Liver (tissue), 8 donors: ENCODE measurements at regions not wholly inside any gene's neighbourhood (a gene's known extent, or its start where the extent isn't known, plus 50 kb on each side); places are given as distances from the start of the nearest gene placed in this dataset.

Experiments
- DNase-seq: peaks from one replicate; pipeline ENCODE4 v3.0.0-alpha.2; 2017; ENCODE audit warnings: low spot score
- H3K27ac ChIP-seq, 2 donors: one replicate each; pipeline ENCODE4 v1.7.0; 2013; ENCODE audit warnings: inconsistent platforms in 2 of 2, low read length in 2 of 2, control low read depth in 1 of 2, low read depth in 1 of 2, mild to moderate bottlenecking in 1 of 2
- H3K27me3 ChIP-seq, 4 donors: one replicate each; pipeline versions ENCODE4 v1.6.1 to v1.7.0; 2013; ENCODE audit warnings: low read length in 3 of 4, inconsistent platforms in 1 of 4, mild to moderate bottlenecking in 1 of 4, moderate library complexity in 1 of 4; ENCODE audit not compliant: control insufficient read depth in 4 of 4, insufficient read depth in 4 of 4
- H3K36me3 ChIP-seq, 4 donors: one replicate each; pipeline versions ENCODE4 v1.6.1 to v1.7.0; 2013; ENCODE audit warnings: low read length in 3 of 4, mild to moderate bottlenecking in 3 of 4, low read depth in 1 of 4, moderate library complexity in 1 of 4; ENCODE audit not compliant: control insufficient read depth in 4 of 4, insufficient read depth in 3 of 4
- H3K4me1 ChIP-seq, 4 donors: one replicate each; pipeline versions ENCODE4 v1.6.1 to v1.7.0; 2013; ENCODE audit warnings: low read length in 3 of 4, mild to moderate bottlenecking in 3 of 4, moderate library complexity in 1 of 4; ENCODE audit not compliant: control insufficient read depth in 4 of 4, insufficient read depth in 4 of 4
- H3K4me3 ChIP-seq, 3 donors: one replicate each; pipeline versions ENCODE4 v1.6.1 to v1.7.0; 2013; ENCODE audit warnings: low read length in 3 of 3, control low read depth in 1 of 3, low read depth in 1 of 3, mild to moderate bottlenecking in 1 of 3
- H3K9ac ChIP-seq, 2 donors: one replicate each; pipeline ENCODE4 v1.7.0; 2013; ENCODE audit warnings: low read length in 2 of 2, mild to moderate bottlenecking in 2 of 2, moderate library complexity in 2 of 2, control low read depth in 1 of 2, low read depth in 1 of 2
- H3K9me3 ChIP-seq, 4 donors: one replicate each; pipeline versions ENCODE4 v1.6.1 to v1.7.0; 2013; ENCODE audit warnings: low read length in 3 of 4; ENCODE audit not compliant: control insufficient read depth in 4 of 4
- EGR1 ChIP-seq, 2 donors: IDR thresholded peaks; 2 replicates each; pipeline ENCODE4 v1.6.1; 2016 to 2018; ENCODE audit warnings: antibody characterized with exemption in 2 of 2, low read depth in 2 of 2
- FOXA1 ChIP-seq: IDR thresholded peaks from 2 replicates; pipeline ENCODE4 v1.6.1; 2016; ENCODE audit warnings: antibody characterized with exemption
- FOXA2 ChIP-seq: IDR thresholded peaks from 2 replicates; pipeline ENCODE4 v1.6.1; 2016; ENCODE audit warnings: antibody characterized with exemption
- GABPA ChIP-seq, 2 donors: IDR thresholded peaks in 1 of 2; conservative IDR thresholded peaks in 1 of 2; 2 replicates each; pipeline ENCODE4 v1.6.1; 2016; ENCODE audit warnings: antibody characterized with exemption in 2 of 2, mild to moderate bottlenecking in 1 of 2, moderate library complexity in 1 of 2
- HNF4A ChIP-seq, 2 donors: conservative IDR thresholded peaks; 2 replicates each; pipeline ENCODE4 v1.6.1; 2016; ENCODE audit warnings: antibody characterized with exemption in 2 of 2, mild to moderate bottlenecking in 2 of 2
- JUND ChIP-seq, 2 donors: IDR thresholded peaks; 2 replicates each; pipeline ENCODE4 v1.6.1; 2016; ENCODE audit warnings: antibody characterized with exemption in 2 of 2
- NR2F2 ChIP-seq: IDR thresholded peaks from 2 replicates; pipeline ENCODE4 v1.6.1; 2016; ENCODE audit warnings: antibody characterized with exemption
- RAD21 ChIP-seq, 2 donors: IDR thresholded peaks; 2 replicates each; pipeline ENCODE4 v1.6.1; 2016; ENCODE audit warnings: antibody characterized with exemption in 2 of 2, mild to moderate bottlenecking in 2 of 2
- RXRA ChIP-seq, 2 donors: IDR thresholded peaks; 2 replicates each; pipeline ENCODE4 v1.6.1; 2017 to 2018; ENCODE audit warnings: antibody characterized with exemption in 2 of 2, mild to moderate bottlenecking in 1 of 2
- SP1 ChIP-seq: IDR thresholded peaks from 2 replicates; pipeline ENCODE4 v1.6.1; 2018; ENCODE audit warnings: antibody characterized with exemption, mild to moderate bottlenecking
- TAF1 ChIP-seq: conservative IDR thresholded peaks from 2 replicates; pipeline ENCODE4 v1.6.1; 2016; ENCODE audit warnings: antibody characterized with exemption, mild to moderate bottlenecking
- YY1 ChIP-seq: IDR thresholded peaks from 2 replicates; pipeline ENCODE4 v1.6.1; 2016; ENCODE audit warnings: antibody characterized with exemption, mild to moderate bottlenecking
- WGBS: extraction: QIAGEN DNeasy Blood & Tissue Kit; methylation state at CpG from one replicate; pipeline ENCODE4 v1.1.7; 2013; 5-methylcytosine and 5-hydroxymethylcytosine counted together
- TF ChIP-seq, protein P1 (sequence below): IDR thresholded peaks from 2 replicates; pipeline ENCODE4 v1.6.1; 2016; ENCODE audit warnings: antibody characterized with exemption, mild to moderate bottlenecking
- TF ChIP-seq, protein P2 (sequence below): fragments of 150-350 bp; IDR thresholded peaks from 2 replicates; pipeline ENCODE4 v1.5.1; 2017; ENCODE audit warnings: improper control_type of control experiment, low read depth, low read length; ENCODE audit not compliant: missing input control
- TF ChIP-seq, protein P3 (sequence below): IDR thresholded peaks from 2 replicates; pipeline ENCODE4 v1.6.1; 2016; ENCODE audit warnings: antibody characterized with exemption
- TF ChIP-seq, protein P4 (sequence below): IDR thresholded peaks from 2 replicates; pipeline ENCODE4 v1.6.1; 2016; ENCODE audit warnings: antibody characterized with exemption
- donor health status: healthy.
- donor health status: healthy.
- donor health status: healthy.
- donor health status: healthy.
- donor health status: healthy.

DNA sequence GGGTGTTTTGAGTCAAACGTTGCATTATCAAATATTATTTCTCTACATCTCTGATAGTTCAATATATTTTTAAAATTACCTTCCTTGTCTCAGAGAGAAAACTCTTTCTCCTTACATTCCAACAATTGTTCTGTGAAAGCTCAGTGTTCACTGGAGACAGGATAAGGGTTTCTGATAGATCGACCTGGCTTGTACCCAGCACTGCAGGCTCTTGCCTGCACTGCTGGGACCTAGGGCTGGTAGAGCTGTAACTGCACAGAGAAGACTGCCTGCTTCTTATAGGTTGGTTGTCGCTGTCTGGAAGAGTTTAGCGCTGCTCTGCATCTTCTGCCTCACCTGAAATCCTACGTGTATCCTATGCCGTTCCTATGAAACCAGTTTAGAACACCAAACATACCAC lies 249.9 kb upstream of the LRTM1 start:
- Histone ChIP-seq H3K4me1 (no peaks in the 10 kb centered on the region), H3K9me3 (peaks cover 0 to 3% (median 1%) of the 10 kb centered on the region in 4 donors), H3K36me3 (no peaks in the 10 kb centered on the region), H3K27me3 (peaks cover 0 to 15% (median 2%) of the 10 kb centered on the region in 4 donors), H3K4me3 (no peak overlapping the region), H3K9ac (no peak overlapping the region), H3K27ac (no peak overlapping the region)
- WGBS = 55% methylated on average over 6 of the region's 6 CpGs
- TF ChIP-seq EGR1 (IDR thresholded peaks at IDR 0.05; ENCODE audit: low read depth in 2 of 2) (no peak), SP1 (no peak), RAD21 (IDR thresholded peaks at IDR 0.05) (no peak), JUND (IDR thresholded peaks at IDR 0.05) (no peak), GABPA (IDR thresholded peaks at IDR 0.05 in 1 of 2, conservative IDR thresholded peaks at IDR 0.05 in 1 of 2) (no peak), YY1 (no peak)
- TF ChIP-seq, protein P1, sequence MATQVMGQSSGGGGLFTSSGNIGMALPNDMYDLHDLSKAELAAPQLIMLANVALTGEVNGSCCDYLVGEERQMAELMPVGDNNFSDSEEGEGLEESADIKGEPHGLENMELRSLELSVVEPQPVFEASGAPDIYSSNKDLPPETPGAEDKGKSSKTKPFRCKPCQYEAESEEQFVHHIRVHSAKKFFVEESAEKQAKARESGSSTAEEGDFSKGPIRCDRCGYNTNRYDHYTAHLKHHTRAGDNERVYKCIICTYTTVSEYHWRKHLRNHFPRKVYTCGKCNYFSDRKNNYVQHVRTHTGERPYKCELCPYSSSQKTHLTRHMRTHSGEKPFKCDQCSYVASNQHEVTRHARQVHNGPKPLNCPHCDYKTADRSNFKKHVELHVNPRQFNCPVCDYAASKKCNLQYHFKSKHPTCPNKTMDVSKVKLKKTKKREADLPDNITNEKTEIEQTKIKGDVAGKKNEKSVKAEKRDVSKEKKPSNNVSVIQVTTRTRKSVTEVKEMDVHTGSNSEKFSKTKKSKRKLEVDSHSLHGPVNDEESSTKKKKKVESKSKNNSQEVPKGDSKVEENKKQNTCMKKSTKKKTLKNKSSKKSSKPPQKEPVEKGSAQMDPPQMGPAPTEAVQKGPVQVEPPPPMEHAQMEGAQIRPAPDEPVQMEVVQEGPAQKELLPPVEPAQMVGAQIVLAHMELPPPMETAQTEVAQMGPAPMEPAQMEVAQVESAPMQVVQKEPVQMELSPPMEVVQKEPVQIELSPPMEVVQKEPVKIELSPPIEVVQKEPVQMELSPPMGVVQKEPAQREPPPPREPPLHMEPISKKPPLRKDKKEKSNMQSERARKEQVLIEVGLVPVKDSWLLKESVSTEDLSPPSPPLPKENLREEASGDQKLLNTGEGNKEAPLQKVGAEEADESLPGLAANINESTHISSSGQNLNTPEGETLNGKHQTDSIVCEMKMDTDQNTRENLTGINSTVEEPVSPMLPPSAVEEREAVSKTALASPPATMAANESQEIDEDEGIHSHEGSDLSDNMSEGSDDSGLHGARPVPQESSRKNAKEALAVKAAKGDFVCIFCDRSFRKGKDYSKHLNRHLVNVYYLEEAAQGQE = no peak
- TF ChIP-seq, protein P2, sequence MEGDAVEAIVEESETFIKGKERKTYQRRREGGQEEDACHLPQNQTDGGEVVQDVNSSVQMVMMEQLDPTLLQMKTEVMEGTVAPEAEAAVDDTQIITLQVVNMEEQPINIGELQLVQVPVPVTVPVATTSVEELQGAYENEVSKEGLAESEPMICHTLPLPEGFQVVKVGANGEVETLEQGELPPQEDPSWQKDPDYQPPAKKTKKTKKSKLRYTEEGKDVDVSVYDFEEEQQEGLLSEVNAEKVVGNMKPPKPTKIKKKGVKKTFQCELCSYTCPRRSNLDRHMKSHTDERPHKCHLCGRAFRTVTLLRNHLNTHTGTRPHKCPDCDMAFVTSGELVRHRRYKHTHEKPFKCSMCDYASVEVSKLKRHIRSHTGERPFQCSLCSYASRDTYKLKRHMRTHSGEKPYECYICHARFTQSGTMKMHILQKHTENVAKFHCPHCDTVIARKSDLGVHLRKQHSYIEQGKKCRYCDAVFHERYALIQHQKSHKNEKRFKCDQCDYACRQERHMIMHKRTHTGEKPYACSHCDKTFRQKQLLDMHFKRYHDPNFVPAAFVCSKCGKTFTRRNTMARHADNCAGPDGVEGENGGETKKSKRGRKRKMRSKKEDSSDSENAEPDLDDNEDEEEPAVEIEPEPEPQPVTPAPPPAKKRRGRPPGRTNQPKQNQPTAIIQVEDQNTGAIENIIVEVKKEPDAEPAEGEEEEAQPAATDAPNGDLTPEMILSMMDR = no peak
- DNase-seq = no peak

DNA sequence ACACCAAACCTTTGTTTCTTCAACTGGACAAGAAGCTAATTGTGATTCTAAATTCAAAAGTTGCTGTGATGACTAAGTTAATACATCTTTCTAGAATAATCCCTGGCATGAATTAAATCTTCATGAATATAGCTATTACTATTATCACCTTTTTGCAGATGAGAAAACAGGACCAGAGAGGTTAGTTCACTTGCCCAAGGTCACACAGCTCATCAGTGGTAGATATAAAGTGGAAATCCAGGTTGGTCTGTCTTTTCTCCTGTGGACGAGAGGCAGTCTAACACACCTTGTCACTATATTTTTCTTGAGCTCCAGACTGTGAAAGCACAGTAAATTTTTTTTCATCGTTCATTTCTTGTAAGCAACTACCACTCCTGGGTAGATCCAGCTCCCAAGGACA lies 247.6 kb upstream of the LRTM1 start:
- 69% methylated on average over 2 of the region's 2 CpGs for WGBS
- Histone ChIP-seq H3K9ac (no peak overlapping the region), H3K27ac (no peak overlapping the region), H3K27me3 (peaks cover 0 to 18% (median 4%) of the 10 kb centered on the region in 4 donors), H3K4me1 (no peaks in the 10 kb centered on the region), H3K9me3 (peaks cover 0 to 3% (median 2%) of the 10 kb centered on the region in 4 donors), H3K4me3 (no peak overlapping the region), H3K36me3 (no peaks in the 10 kb centered on the region)
- DNase-seq = no peak
- no peak for TF ChIP-seq FOXA1
- TF ChIP-seq NR2F2 = no peak
- no peak for TF ChIP-seq JUND (IDR thresholded peaks at IDR 0.05)
- TF ChIP-seq RAD21 (IDR thresholded peaks at IDR 0.05) = no peak
- TF ChIP-seq, protein P3, sequence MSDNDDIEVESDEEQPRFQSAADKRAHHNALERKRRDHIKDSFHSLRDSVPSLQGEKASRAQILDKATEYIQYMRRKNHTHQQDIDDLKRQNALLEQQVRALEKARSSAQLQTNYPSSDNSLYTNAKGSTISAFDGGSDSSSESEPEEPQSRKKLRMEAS = no peak
- TF ChIP-seq RXRA (IDR thresholded peaks at IDR 0.05) = no peak
- TF ChIP-seq, protein P4, sequence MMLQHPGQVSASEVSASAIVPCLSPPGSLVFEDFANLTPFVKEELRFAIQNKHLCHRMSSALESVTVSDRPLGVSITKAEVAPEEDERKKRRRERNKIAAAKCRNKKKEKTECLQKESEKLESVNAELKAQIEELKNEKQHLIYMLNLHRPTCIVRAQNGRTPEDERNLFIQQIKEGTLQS = no peak
- TF ChIP-seq YY1 = no peak
- TF ChIP-seq HNF4A (conservative IDR thresholded peaks at IDR 0.05) = no peak
- TF ChIP-seq, protein P1 = no peak
- TF ChIP-seq FOXA2 = no peak
- no peak for TF ChIP-seq EGR1 (IDR thresholded peaks at IDR 0.05; ENCODE audit: low read depth in 2 of 2)
- TF ChIP-seq TAF1 = no peak
- TF ChIP-seq GABPA (IDR thresholded peaks at IDR 0.05 in 1 of 2, conservative IDR thresholded peaks at IDR 0.05 in 1 of 2) = no peak
- TF ChIP-seq, protein P2 = no peak
